ENCODE measurements at regions not wholly inside any gene's neighbourhood (a gene's known extent, or its start where the extent isn't known, plus 50 kb on each side); places are given as distances from the start of the nearest gene placed in this dataset.

DNA sequence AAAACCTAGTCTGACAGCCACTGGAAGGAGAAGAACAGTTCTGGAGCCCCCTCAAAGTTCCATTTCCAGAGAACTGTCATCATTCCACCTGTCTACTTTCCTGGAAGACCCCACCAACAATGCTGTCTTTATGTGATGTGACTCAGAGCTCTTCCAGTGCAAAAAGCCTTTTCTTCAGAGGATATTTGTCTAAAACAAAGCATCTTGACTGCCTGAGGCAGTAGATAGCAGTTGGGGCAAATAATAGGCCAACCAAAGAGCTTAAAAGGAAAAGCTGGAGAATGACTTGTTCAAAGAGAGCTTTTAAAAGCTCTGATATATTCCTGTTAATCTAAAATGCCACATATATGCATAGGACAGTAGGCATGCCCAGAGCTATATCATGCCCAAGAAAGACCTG is 62.6 kb downstream of the MIS18A start:
- Histone ChIP-seq H2BK20ac (ENCODE audit: low read depth, low read length, poor library complexity, severe bottlenecking) (no peak overlapping the region), H4K91ac (ENCODE audit: insufficient read length, low read depth, low read length) (no peak overlapping the region), H2BK120ac (ENCODE audit: low read depth, low read length, poor library complexity, severe bottlenecking) (no peak overlapping the region), H3K9me3 (ENCODE audit: control insufficient read depth, low read depth, low read length) (no peaks in the 10 kb centered on the region), H3K56ac (ENCODE audit: insufficient read length, low read depth, low read length) (no peak overlapping the region), H3K4ac (ENCODE audit: low read depth, low read length) (no peak overlapping the region), H3K14ac (ENCODE audit: insufficient read depth, low read length) (no peak overlapping the region), H3K4me2 (ENCODE audit: insufficient read depth, insufficient read length, low read length) (no peak overlapping the region), H3T11ph (ENCODE audit: low read length) (no peak overlapping the region), H4K5ac (ENCODE audit: insufficient read length, low read depth, low read length) (no peak overlapping the region), H4K8ac (replicated peaks; ENCODE audit: insufficient read length, low read depth, low read length) (no peak overlapping the region), H3K79me1 (ENCODE audit: insufficient read depth, low read depth, low read length, poor library complexity, severe bottlenecking) (no peaks in the 10 kb centered on the region), H3K79me2 (ENCODE audit: insufficient read depth, low read length) (no peaks in the 10 kb centered on the region), H2BK15ac (ENCODE audit: low read depth, low read length) (no peak overlapping the region), H3K9ac (ENCODE audit: extremely low read depth, insufficient read length, low read length) (no peak overlapping the region), H2BK12ac (ENCODE audit: insufficient read length, low read depth, low read length) (no peak overlapping the region), H2BK5ac (ENCODE audit: insufficient read length, low read length) (no peak overlapping the region), H2AFZ (ENCODE audit: low read length) (no peak overlapping the region), H3K18ac (ENCODE audit: insufficient read length, low read depth, low read length) (no peak overlapping the region), H3K23me2 (ENCODE audit: insufficient read length, low read depth, low read length, poor library complexity, severe bottlenecking) (no peaks in the 10 kb centered on the region), H4K20me1 (ENCODE audit: control insufficient read depth, insufficient read depth, insufficient read length) (no peaks in the 10 kb centered on the region), H2AK5ac (ENCODE audit: insufficient read length, low read length) (no peak overlapping the region), H3K27ac (ENCODE audit: insufficient read length, low read depth, low read length) (no peak overlapping the region), H3K23ac (ENCODE audit: insufficient read length, low read depth, low read length) (no peak overlapping the region), H3K27me3 (ENCODE audit: insufficient read depth, low read length) (no peaks in the 10 kb centered on the region), H3K4me1 (ENCODE audit: insufficient read depth, low read length) (no peaks in the 10 kb centered on the region)
- Mint-ChIP-seq H3K27ac (no peak overlapping the region), H3K27me3 (ENCODE audit: low read depth) (no peaks in the 10 kb centered on the region; the same call in none of the 2 replicates), H3K4me1 (peaks cover 3% of the 10 kb centered on the region in 2 experiments; a peak in 1 of 4 replicates), H3K4me3 (no peak overlapping the region), H3K36me3 (ENCODE audit: insufficient read depth in 1 of 3, low read depth in 3 of 3) (no peaks in the 10 kb centered on the region; a peak in 1 of 7 replicates), H3K9me3 (peaks cover 5 to 9% of the 10 kb centered on the region in 2 experiments; a peak in 2 of 5 replicates)
- TF ChIP-seq CTCF (conservative IDR thresholded peaks at IDR 0.05) = no peak
- no peak for DNase-seq
